ENCODE measurements at regions not wholly inside any gene's neighbourhood (a gene's known extent, or its start where the extent isn't known, plus 50 kb on each side); places are given as distances from the start of the nearest gene placed in this dataset.

GRCh38 chr14:71690478-71690877 lies 241.8 kb upstream of the RGS6 start:
- H4K8ac ChIP-seq (ENCODE audit: low read depth, low read length), result no peak overlapping the region
- no peak for DNase-seq
- H2AFZ ChIP-seq (ENCODE audit: insufficient read depth, low read length, poor library complexity), result no peak overlapping the region
- no peak overlapping the region for H3K4me3 ChIP-seq (ENCODE audit: low read depth, low read length)
- H3K27ac ChIP-seq (ENCODE audit: low read depth, low read length), result no peak overlapping the region
- H3K4me1 ChIP-seq (ENCODE audit: control insufficient read depth in 1 of 2, insufficient read depth in 2 of 2, low read length in 2 of 2), result peaks cover 11% of the 10 kb centered on the region in 2 experiments
- no peak overlapping the region for H2BK12ac ChIP-seq (ENCODE audit: low read length)
- H3K79me1 ChIP-seq (ENCODE audit: low read length), result peaks cover 8% of the 10 kb centered on the region
- H3K9me3 ChIP-seq (ENCODE audit: insufficient read depth, low read depth, low read length), result peaks cover 2% of the 10 kb centered on the region
- no peak overlapping the region for H4K91ac ChIP-seq (ENCODE audit: low read depth, low read length)
- WGBS (ENCODE audit: extremely low coverage, insufficient coverage, insufficient read length), result no CpG with 5 or more reads among the region's 2 CpGs
- H3K27me3 ChIP-seq (ENCODE audit: insufficient read depth, low read length), result no peaks in the 10 kb centered on the region
- H3K14ac ChIP-seq (ENCODE audit: low read length), result no peak overlapping the region
- H2BK120ac ChIP-seq (ENCODE audit: insufficient read depth, low read length, poor library complexity), result no peak overlapping the region
- H3K4me2 ChIP-seq (ENCODE audit: low read length), result no peak overlapping the region
- H3K79me2 ChIP-seq (ENCODE audit: control insufficient read depth, insufficient read depth, low read length, poor library complexity), result no peaks in the 10 kb centered on the region
- H3K9ac ChIP-seq (ENCODE audit: low read length), result no peak overlapping the region
- no peak overlapping the region for H4K12ac ChIP-seq (ENCODE audit: low read depth, low read length)
- H3K4ac ChIP-seq (ENCODE audit: low read depth, low read length), result no peak overlapping the region
- no peak overlapping the region for H2AK5ac ChIP-seq (ENCODE audit: low read length)
- H3K18ac ChIP-seq (ENCODE audit: low read length), result no peak overlapping the region
- H2BK5ac ChIP-seq (ENCODE audit: low read depth, low read length, poor library complexity), result no peak overlapping the region
- no peak overlapping the region for H3K23ac ChIP-seq (ENCODE audit: low read length)
- H3K36me3 ChIP-seq (ENCODE audit: control insufficient read depth in 1 of 2, insufficient read depth in 2 of 2, low read length in 2 of 2), result peaks cover 2 to 5% of the 10 kb centered on the region in 2 experiments

DNA sequence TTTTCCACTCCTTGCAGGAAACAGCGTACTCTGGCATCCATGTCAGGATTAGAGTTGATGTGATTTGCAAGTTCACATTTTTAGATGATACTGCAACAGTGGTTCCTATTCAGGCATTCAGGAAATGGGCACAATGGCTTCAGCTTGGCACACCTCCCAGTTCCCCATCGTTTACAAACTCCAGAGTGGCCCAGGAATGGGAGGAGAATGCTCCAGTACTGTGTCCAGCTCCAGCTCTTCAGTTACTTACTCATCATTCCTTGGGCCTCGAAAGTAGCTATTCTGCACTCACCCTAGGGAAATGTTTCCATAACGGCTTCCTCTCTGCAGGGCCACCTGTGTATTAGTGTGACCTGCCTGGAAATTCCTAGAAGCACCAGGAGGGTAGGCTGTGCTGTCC lies 239.7 kb upstream of the RGS6 start:
- Histone ChIP-seq H3K4me1 (ENCODE audit: control insufficient read depth in 1 of 2, insufficient read depth in 2 of 2, low read length in 2 of 2) (peaks cover 7% of the 10 kb centered on the region in 2 experiments), H4K91ac (ENCODE audit: low read depth, low read length) (no peak overlapping the region), H4K8ac (ENCODE audit: low read depth, low read length) (no peak overlapping the region), H3K4me3 (ENCODE audit: low read depth, low read length) (no peak overlapping the region), H3K23ac (ENCODE audit: low read length) (no peak overlapping the region), H3K27ac (ENCODE audit: low read depth, low read length) (no peak overlapping the region), H3K27me3 (ENCODE audit: insufficient read depth, low read length) (no peaks in the 10 kb centered on the region), H4K12ac (ENCODE audit: low read depth, low read length) (no peak overlapping the region), H3K18ac (ENCODE audit: low read length) (no peak overlapping the region), H3K4ac (ENCODE audit: low read depth, low read length) (no peak overlapping the region), H3K36me3 (ENCODE audit: control insufficient read depth in 1 of 2, insufficient read depth in 2 of 2, low read length in 2 of 2) (peaks cover 2 to 4% of the 10 kb centered on the region in 2 experiments), H3K9ac (ENCODE audit: low read length) (no peak overlapping the region), H3K79me1 (ENCODE audit: low read length) (peaks cover 4% of the 10 kb centered on the region), H2AFZ (ENCODE audit: insufficient read depth, low read length, poor library complexity) (no peak overlapping the region), H3K14ac (ENCODE audit: low read length) (no peak overlapping the region), H2BK120ac (ENCODE audit: insufficient read depth, low read length, poor library complexity) (no peak overlapping the region), H3K4me2 (ENCODE audit: low read length) (no peak overlapping the region), H2BK5ac (ENCODE audit: low read depth, low read length, poor library complexity) (no peak overlapping the region), H3K9me3 (ENCODE audit: insufficient read depth, low read depth, low read length) (peaks cover 2% of the 10 kb centered on the region), H2AK5ac (ENCODE audit: low read length) (no peak overlapping the region), H2BK12ac (ENCODE audit: low read length) (no peak overlapping the region), H3K79me2 (ENCODE audit: control insufficient read depth, insufficient read depth, low read length, poor library complexity) (no peaks in the 10 kb centered on the region)
- no peak for DNase-seq
- WGBS (ENCODE audit: extremely low coverage, insufficient coverage, insufficient read length), result no CpG with 5 or more reads among the region's 4 CpGs

GRCh38 chr14:71693381-71693780 lies 238.8 kb upstream of the RGS6 start:
- H3K18ac ChIP-seq (ENCODE audit: low read length), result no peak overlapping the region
- no peak overlapping the region for H4K12ac ChIP-seq (ENCODE audit: low read depth, low read length)
- peaks cover 2% of the 10 kb centered on the region for H3K9me3 ChIP-seq (ENCODE audit: insufficient read depth, low read depth, low read length)
- no peak overlapping the region for H2BK5ac ChIP-seq (ENCODE audit: low read depth, low read length, poor library complexity)
- H3K23ac ChIP-seq (ENCODE audit: low read length), result no peak overlapping the region
- H2BK120ac ChIP-seq (ENCODE audit: insufficient read depth, low read length, poor library complexity), result no peak overlapping the region
- H2AK5ac ChIP-seq (ENCODE audit: low read length), result no peak overlapping the region
- WGBS (ENCODE audit: extremely low coverage, insufficient coverage, insufficient read length), result no CpG with 5 or more reads among the region's 6 CpGs
- no peak overlapping the region for H3K4ac ChIP-seq (ENCODE audit: low read depth, low read length)
- no peak overlapping the region for H3K14ac ChIP-seq (ENCODE audit: low read length)
- H3K79me2 ChIP-seq (ENCODE audit: control insufficient read depth, insufficient read depth, low read length, poor library complexity), result no peaks in the 10 kb centered on the region
- DNase-seq, result no peak
- H3K79me1 ChIP-seq (ENCODE audit: low read length), result peaks cover 4% of the 10 kb centered on the region
- no peak overlapping the region for H3K9ac ChIP-seq (ENCODE audit: low read length)
- H3K36me3 ChIP-seq (ENCODE audit: control insufficient read depth in 1 of 2, insufficient read depth in 2 of 2, low read length in 2 of 2), result peaks cover 2 to 4% of the 10 kb centered on the region in 2 experiments
- no peak overlapping the region for H4K8ac ChIP-seq (ENCODE audit: low read depth, low read length)
- H3K27me3 ChIP-seq (ENCODE audit: insufficient read depth, low read length), result no peaks in the 10 kb centered on the region
- H4K91ac ChIP-seq (ENCODE audit: low read depth, low read length), result no peak overlapping the region
- no peak overlapping the region for H3K4me3 ChIP-seq (ENCODE audit: low read depth, low read length)
- no peak overlapping the region for H2AFZ ChIP-seq (ENCODE audit: insufficient read depth, low read length, poor library complexity)
- no peak overlapping the region for H3K27ac ChIP-seq (ENCODE audit: low read depth, low read length)
- H3K4me1 ChIP-seq (ENCODE audit: control insufficient read depth in 1 of 2, insufficient read depth in 2 of 2, low read length in 2 of 2), result peaks cover 7% of the 10 kb centered on the region in 2 experiments
- H3K4me2 ChIP-seq (ENCODE audit: low read length), result no peak overlapping the region
- H2BK12ac ChIP-seq (ENCODE audit: low read length), result peak overlapping the region; percentile 71

- Histone ChIP-seq H3K18ac (ENCODE audit: low read length) (no peak overlapping the region), H4K91ac (ENCODE audit: low read depth, low read length) (no peak overlapping the region), H2BK120ac (ENCODE audit: insufficient read depth, low read length, poor library complexity) (no peak overlapping the region), H3K4me2 (ENCODE audit: low read length) (no peak overlapping the region), H3K79me1 (ENCODE audit: low read length) (peaks cover 4% of the 10 kb centered on the region), H3K27ac (ENCODE audit: low read depth, low read length) (no peak overlapping the region), H2AK5ac (ENCODE audit: low read length) (no peak overlapping the region), H3K9ac (ENCODE audit: low read length) (no peak overlapping the region), H4K8ac (ENCODE audit: low read depth, low read length) (no peak overlapping the region), H3K4me1 (ENCODE audit: control insufficient read depth in 1 of 2, insufficient read depth in 2 of 2, low read length in 2 of 2) (peaks cover 6 to 7% of the 10 kb centered on the region in 2 experiments), H3K14ac (ENCODE audit: low read length) (no peak overlapping the region), H3K79me2 (ENCODE audit: control insufficient read depth, insufficient read depth, low read length, poor library complexity) (no peaks in the 10 kb centered on the region), H3K36me3 (ENCODE audit: control insufficient read depth in 1 of 2, insufficient read depth in 2 of 2, low read length in 2 of 2) (peaks cover 2 to 7% of the 10 kb centered on the region in 2 experiments), H3K27me3 (ENCODE audit: insufficient read depth, low read length) (no peaks in the 10 kb centered on the region), H2AFZ (ENCODE audit: insufficient read depth, low read length, poor library complexity) (no peak overlapping the region), H3K9me3 (ENCODE audit: insufficient read depth, low read depth, low read length) (peaks cover 2% of the 10 kb centered on the region), H3K23ac (ENCODE audit: low read length) (no peak overlapping the region), H3K4ac (ENCODE audit: low read depth, low read length) (no peak overlapping the region), H2BK5ac (ENCODE audit: low read depth, low read length, poor library complexity) (no peak overlapping the region), H3K4me3 (ENCODE audit: low read depth, low read length) (no peak overlapping the region), H4K12ac (ENCODE audit: low read depth, low read length) (no peak overlapping the region), H2BK12ac (ENCODE audit: low read length) (no peak overlapping the region)
- WGBS (ENCODE audit: extremely low coverage, insufficient coverage, insufficient read length), result no CpG with 5 or more reads among the region's 8 CpGs
- no peak for DNase-seq
Observed at GRCh38 chr14:71694591-71695530, 237.4 kb upstream of the RGS6 start.
